Spleen (tissue), 11 donors: ENCODE measurements at regions not wholly inside any gene's neighbourhood (a gene's known extent, or its start where the extent isn't known, plus 50 kb on each side); places are given as distances from the start of the nearest gene placed in this dataset.
"Not testable (repeated sequence)": the region's sequence is repeated elsewhere in the genome, so short reads cannot be mapped to it uniquely, and the experiment has no call there.

ENCODE experiments used
- DNase-seq: peaks from one replicate; pipeline ENCODE4 v3.0.0-alpha.2; 2020
- H3K27ac ChIP-seq, 8 donors: fragments of 200-600 bp; sonication (generic) in 7 of 8; 1 replicate in 4 of 8; 2 replicates in 4 of 8; pipeline versions ENCODE4 v1.5.0 to v1.8.0; 2016 to 2021; ENCODE audit warnings: inconsistent platforms in 4 of 8, mild to moderate bottlenecking in 4 of 8, moderate library complexity in 1 of 8
- H3K27me3 ChIP-seq, 7 donors: fragments of 200-600 bp; sonication (generic) in 6 of 7; replicated peaks in 1 of 7; 1 replicate in 4 of 7; 2 replicates in 3 of 7; pipeline versions ENCODE4 v1.5.0 to v1.8.0; 2016 to 2021; ENCODE audit warnings: inconsistent platforms in 3 of 7, mild to moderate bottlenecking in 1 of 7
- H3K36me3 ChIP-seq, 6 donors: fragments of 200-600 bp; sonication (generic) in 5 of 6; 1 replicate in 4 of 6; 2 replicates in 2 of 6; pipeline versions ENCODE4 v1.5.0 to v1.8.0; 2016 to 2021; ENCODE audit warnings: inconsistent platforms in 2 of 6
- H3K4me1 ChIP-seq, 6 donors: fragments of 200-600 bp; sonication (generic) in 5 of 6; 1 replicate in 3 of 6; 2 replicates in 3 of 6; pipeline versions ENCODE4 v1.5.0 to v1.8.0; 2016 to 2021; ENCODE audit warnings: inconsistent platforms in 3 of 6
- H3K4me3 ChIP-seq, 8 donors: fragments of 200-600 bp; sonication (generic) in 7 of 8; 1 replicate in 4 of 8; 2 replicates in 4 of 8; pipeline versions ENCODE4 v1.5.0 to v1.8.0; 2016 to 2021; ENCODE audit warnings: inconsistent platforms in 4 of 8, mild to moderate bottlenecking in 4 of 8, moderate library complexity in 2 of 8
- H3K9me3 ChIP-seq, 8 donors: fragments of 200-600 bp; sonication (generic) in 7 of 8; 1 replicate in 4 of 8; 2 replicates in 4 of 8; pipeline versions ENCODE4 v1.5.0 to v1.8.0; 2016 to 2021; ENCODE audit warnings: inconsistent platforms in 4 of 8
- POLR2A ChIP-seq, 3 donors: fragments of 450-650 bp; IDR thresholded peaks; one replicate each; pipeline ENCODE4 v1.5.1; 2017; ENCODE audit warnings: antibody characterized with exemption in 3 of 3, mild to moderate bottlenecking in 1 of 3
- POLR2AphosphoS5 ChIP-seq, 3 donors: sonication (generic); formaldehyde crosslinking; IDR thresholded peaks; one replicate each; pipeline ENCODE4 v1.5.1; 2017; ENCODE audit warnings: antibody characterized with exemption in 3 of 3
- WGBS, 5 donors: extraction: QIAGEN DNeasy Blood & Tissue Kit in 3 of 5; methylation state at CpG; one replicate each; pipeline versions ENCODE4 v1.1.5 to v1.1.7; 2013 to 2018; 5-methylcytosine and 5-hydroxymethylcytosine counted together
- intact Hi-C: fragments of 100-400 bp; cut with DNase I; formaldehyde crosslinking; loops from one replicate; pipeline ENCODE4 v1.15.0; 2023; ENCODE audit warnings: low total_unique reads
- TF ChIP-seq, protein P1 (sequence below), 11 experiments: fragments of 200-600 bp in 7 of 11; fragments of 450-650 bp in 4 of 11; sonication (generic) in 4 of 11; IDR thresholded peaks in 8 of 11; conservative IDR thresholded peaks in 3 of 11; 1 replicate in 7 of 11; 2 replicates in 4 of 11; pipeline versions ENCODE4 v1.4.0 to v1.8.0; 2016 to 2021; ENCODE audit warnings: antibody characterized with exemption in 11 of 11, inconsistent platforms in 4 of 11, mild to moderate bottlenecking in 1 of 11
- donor health status: healthy with polysubstance abuse.
- donor health status: DM: no; HTN: no; CAD: no; lungs with moderate emphysema.
- donor health status: DM: no; HTN: no; CAD: no.
- donor health status: Bipolar disorder and iron deficiency.
- donor health status: healthy.
- donor health status: DM: no; HTN: no; CAD: no.
- donor health status: DM: yes; HTN: yes; CAD: no.

DNA sequence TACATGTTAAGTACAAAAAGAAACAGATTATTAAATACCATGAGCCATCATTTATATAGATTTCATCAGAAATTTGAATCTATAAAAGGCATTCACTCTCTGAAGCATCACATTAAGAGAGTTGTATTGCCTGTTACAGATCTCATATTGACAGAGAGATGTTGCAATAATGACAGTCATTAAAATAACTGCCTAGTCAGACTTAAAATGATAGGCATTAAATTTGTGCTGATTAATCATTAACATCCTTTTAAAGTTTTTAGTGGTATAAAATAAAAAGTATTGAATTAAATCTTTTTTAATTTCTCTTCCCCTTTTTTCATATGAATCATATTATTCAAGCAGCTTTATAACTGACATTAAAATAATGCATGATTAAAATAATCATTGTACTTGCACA lies 404.9 kb upstream of the FAM174A start:
- TF ChIP-seq, protein P1, sequence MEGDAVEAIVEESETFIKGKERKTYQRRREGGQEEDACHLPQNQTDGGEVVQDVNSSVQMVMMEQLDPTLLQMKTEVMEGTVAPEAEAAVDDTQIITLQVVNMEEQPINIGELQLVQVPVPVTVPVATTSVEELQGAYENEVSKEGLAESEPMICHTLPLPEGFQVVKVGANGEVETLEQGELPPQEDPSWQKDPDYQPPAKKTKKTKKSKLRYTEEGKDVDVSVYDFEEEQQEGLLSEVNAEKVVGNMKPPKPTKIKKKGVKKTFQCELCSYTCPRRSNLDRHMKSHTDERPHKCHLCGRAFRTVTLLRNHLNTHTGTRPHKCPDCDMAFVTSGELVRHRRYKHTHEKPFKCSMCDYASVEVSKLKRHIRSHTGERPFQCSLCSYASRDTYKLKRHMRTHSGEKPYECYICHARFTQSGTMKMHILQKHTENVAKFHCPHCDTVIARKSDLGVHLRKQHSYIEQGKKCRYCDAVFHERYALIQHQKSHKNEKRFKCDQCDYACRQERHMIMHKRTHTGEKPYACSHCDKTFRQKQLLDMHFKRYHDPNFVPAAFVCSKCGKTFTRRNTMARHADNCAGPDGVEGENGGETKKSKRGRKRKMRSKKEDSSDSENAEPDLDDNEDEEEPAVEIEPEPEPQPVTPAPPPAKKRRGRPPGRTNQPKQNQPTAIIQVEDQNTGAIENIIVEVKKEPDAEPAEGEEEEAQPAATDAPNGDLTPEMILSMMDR (IDR thresholded peaks at IDR 0.05 in 8 of 11, conservative IDR thresholded peaks at IDR 0.05 in 3 of 11) = no peak
- TF ChIP-seq POLR2AphosphoS5 (IDR thresholded peaks at IDR 0.05) (no peak), POLR2A (IDR thresholded peaks at IDR 0.05) (no peak)
- no peaks in the 10 kb centered on the region for H3K27me3 ChIP-seq
- intact Hi-C loops = no loop called here

DNA sequence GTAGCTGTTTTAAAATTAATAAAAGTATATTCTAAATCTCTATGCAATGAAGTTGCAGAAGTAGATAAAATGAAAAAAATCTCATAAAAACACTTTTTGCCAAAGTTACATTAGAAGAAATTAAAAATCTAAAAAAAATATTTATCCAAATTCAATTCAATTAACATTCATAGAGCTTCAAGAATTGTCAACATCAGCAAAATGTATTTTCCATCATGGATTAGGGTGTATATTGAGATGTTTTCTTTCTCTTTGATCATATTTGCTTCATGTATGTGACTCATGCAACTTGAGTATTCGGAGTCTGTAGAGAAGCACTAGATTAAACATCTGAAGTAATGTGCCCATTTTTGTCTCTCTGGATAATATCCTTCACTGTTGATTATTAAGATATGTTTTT lies 415.3 kb upstream of the FAM174A start:
- intact Hi-C loops = no loop called here
- TF ChIP-seq POLR2AphosphoS5 (IDR thresholded peaks at IDR 0.05) (no peak), POLR2A (IDR thresholded peaks at IDR 0.05) (no peak)
- TF ChIP-seq, protein P1 (IDR thresholded peaks at IDR 0.05 in 8 of 11, conservative IDR thresholded peaks at IDR 0.05 in 3 of 11) = no peak
- 80 to 96% (median 94%) methylated on average over 1 of the region's 1 CpG for WGBS, 5 donors
- Histone ChIP-seq H3K9me3 (no peaks in the 10 kb centered on the region), H3K27ac (no peak overlapping the region), H3K4me1 (no peaks in the 10 kb centered on the region), H3K36me3 (no peaks in the 10 kb centered on the region), H3K27me3 (no peaks in the 10 kb centered on the region), H3K4me3 (no peak overlapping the region)
- no peak for DNase-seq

More for the DNA sequence above, 404.9 kb upstream of the FAM174A start:
- Histone ChIP-seq H3K4me1 (no peaks in the 10 kb centered on the region), H3K4me3 (no peak overlapping the region), H3K36me3 (no peaks in the 10 kb centered on the region), H3K27ac (no peak overlapping the region), H3K9me3 (no peaks in the 10 kb centered on the region)
- no peak for DNase-seq

DNA sequence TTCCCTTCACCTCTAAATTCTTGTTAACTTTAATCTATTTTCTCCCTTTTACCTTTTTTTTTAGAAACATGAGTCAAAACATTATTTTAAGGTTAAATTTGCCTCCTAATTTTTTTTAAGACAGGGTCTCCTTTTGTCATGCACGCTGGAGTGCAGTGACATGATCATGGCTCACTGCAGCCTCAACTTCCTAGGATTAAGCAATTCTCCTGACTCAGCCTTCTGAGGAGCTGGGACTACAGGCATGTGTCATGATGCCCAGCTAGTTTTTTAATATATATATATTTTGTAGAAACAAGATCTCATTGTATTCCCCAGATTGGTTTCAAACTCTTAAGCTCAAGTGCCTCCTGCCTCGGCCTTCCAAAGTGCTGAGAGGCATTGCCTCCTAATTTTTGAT lies 424.7 kb upstream of the FAM174A start:
- no peaks in the 10 kb centered on the region for H3K36me3 ChIP-seq
- 47 to 70% (median 53%) methylated on average over 2 of the region's 2 CpGs for WGBS, 5 donors
- H3K4me1 ChIP-seq = no peaks in the 10 kb centered on the region
- no peak overlapping the region for H3K4me3 ChIP-seq
- DNase-seq = no peak
- TF ChIP-seq, protein P1 (IDR thresholded peaks at IDR 0.05 in 8 of 11, conservative IDR thresholded peaks at IDR 0.05 in 3 of 11) = no peak
- TF ChIP-seq POLR2AphosphoS5 (IDR thresholded peaks at IDR 0.05) (no peak), POLR2A (IDR thresholded peaks at IDR 0.05) (no peak)
- intact Hi-C loops = no loop called here
- H3K27me3 ChIP-seq = no peaks in the 10 kb centered on the region
- no peak overlapping the region for H3K27ac ChIP-seq
- peaks cover 0 to 41% (median 24%) of the 10 kb centered on the region in 8 donors for H3K9me3 ChIP-seq

DNA sequence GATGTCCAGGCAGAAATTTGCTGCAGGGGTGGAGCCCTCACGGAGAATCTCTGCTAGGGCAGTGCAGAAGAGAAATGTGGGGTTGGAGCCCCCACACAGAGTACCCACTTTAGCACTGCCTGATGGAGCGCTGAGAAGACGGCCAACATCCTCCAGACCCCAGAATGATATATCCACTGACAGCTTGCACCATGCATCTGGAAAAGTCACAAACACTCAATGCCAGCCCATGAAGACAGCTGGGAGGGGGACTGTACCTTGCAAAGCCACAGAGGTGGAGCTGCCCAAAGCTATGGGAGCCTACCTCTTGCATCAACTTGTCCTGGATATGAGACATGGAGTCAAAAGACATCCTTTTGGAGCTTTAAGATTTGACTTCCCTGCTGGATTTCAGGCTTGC lies 426.3 kb upstream of the FAM174A start:
- WGBS, 5 donors = 47 to 75% (median 58%) methylated on average over 3 of the region's 3 CpGs; no CpG with 5 or more reads in 1 of the 5 donors

DNA sequence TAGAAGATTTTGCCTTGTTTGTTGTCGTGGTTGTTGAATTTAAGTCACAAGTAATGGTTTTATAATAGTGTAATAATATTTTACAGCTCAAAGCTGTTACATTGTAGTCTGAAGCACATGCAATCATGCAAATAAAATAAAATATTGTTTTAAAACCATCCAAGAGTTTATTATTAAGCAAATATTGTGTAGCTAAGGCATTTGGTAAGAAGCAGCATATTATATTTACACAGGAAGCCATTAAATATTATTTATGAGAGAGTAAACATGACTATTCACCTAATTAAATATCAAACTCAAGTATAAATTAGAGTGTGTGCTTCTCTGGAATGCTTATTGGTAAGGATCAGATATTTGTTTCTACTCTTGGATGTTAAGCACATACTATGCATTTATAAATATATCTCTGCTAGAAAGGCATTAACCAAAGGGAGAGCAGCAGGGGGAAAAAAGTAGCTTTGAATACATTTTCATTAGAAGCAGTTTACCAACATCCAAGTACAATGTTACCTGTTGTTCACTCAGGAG lies 431.5 kb upstream of the FAM174A start:
- DNase-seq, H3K4me1 ChIP-seq, intact Hi-C loops, H3K4me3 ChIP-seq, H3K27ac ChIP-seq, H3K27me3 ChIP-seq, H3K36me3 ChIP-seq: not testable (repeated sequence)
- 65 to 81% (median 79%) methylated on average over 1 of the region's 1 CpG for WGBS, 5 donors
- H3K9me3 ChIP-seq = peaks cover 0 to 17% (median 12%) of the 10 kb centered on the region in 8 donors

More for the DNA sequence above, 426.3 kb upstream of the FAM174A start:
- H3K27ac ChIP-seq = no peak overlapping the region
- no peak for DNase-seq
- no peak overlapping the region for H3K4me3 ChIP-seq
- no peaks in the 10 kb centered on the region for H3K4me1 ChIP-seq
- H3K9me3 ChIP-seq = peaks cover 0 to 41% (median 24%) of the 10 kb centered on the region in 8 donors
- TF ChIP-seq POLR2A (IDR thresholded peaks at IDR 0.05) (no peak), POLR2AphosphoS5 (IDR thresholded peaks at IDR 0.05) (no peak)
- TF ChIP-seq, protein P1 (IDR thresholded peaks at IDR 0.05 in 8 of 11, conservative IDR thresholded peaks at IDR 0.05 in 3 of 11) = no peak
- no peaks in the 10 kb centered on the region for H3K36me3 ChIP-seq
- no peaks in the 10 kb centered on the region for H3K27me3 ChIP-seq
- intact Hi-C loops = no loop called here

DNA sequence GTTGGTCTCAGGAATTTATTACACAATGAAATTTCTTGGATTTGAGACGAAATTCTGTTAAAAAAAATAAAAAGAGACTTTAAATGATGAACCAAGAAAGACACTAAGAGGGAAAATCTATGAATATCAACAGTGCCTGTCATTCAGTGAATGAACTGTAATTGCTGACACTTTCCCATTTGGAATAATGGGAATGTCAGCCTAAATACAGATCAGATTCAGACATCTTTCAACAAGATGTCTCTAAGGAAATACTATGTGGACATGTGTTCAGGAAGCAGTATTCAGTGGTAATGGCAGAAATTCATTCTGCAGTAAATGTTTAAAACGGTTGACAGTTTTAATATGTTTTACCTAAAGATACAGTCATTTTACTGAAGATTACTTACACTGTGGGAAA lies 433.7 kb upstream of the FAM174A start:
- H3K9me3 ChIP-seq, H3K36me3 ChIP-seq, DNase-seq, H3K27ac ChIP-seq, H3K4me3 ChIP-seq, H3K27me3 ChIP-seq, H3K4me1 ChIP-seq, intact Hi-C loops: not testable (repeated sequence)
- 43 to 60% (median 54%) methylated on average over 2 of the region's 2 CpGs for WGBS, 5 donors

DNA sequence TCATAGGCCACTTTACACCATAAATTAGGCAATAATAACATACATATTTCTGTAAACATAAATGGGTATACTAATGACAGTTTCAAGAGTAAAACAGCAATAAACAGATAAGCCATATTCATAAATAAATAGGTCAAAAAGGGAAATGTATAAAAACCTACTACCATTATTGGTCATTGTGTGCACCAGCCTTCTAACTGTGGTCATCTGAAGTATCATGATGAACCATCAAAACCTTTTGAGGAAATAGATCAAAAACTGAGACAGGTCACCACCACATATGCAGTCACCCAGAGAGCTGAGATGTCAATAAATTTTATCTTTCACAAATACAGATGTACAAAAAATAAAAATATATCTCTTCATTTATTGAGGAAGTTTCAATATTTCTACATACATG lies 438.8 kb upstream of the FAM174A start:
- DNase-seq, H3K4me3 ChIP-seq, H3K27me3 ChIP-seq, intact Hi-C loops, H3K36me3 ChIP-seq, H3K27ac ChIP-seq, H3K9me3 ChIP-seq, H3K4me1 ChIP-seq: not testable (repeated sequence)
